Neural crest cell (in vitro differentiated cells): ENCODE measurements at regions not wholly inside any gene's neighbourhood (a gene's known extent, or its start where the extent isn't known, plus 50 kb on each side); places are given as distances from the start of the nearest gene placed in this dataset.
"Not testable (repeated sequence)": the region's sequence is repeated elsewhere in the genome, so short reads cannot be mapped to it uniquely, and the experiment has no call there.

Source experiments
- DNase-seq: peaks from one replicate; pipeline ENCODE4 v3.0.0; 2021; ENCODE audit warnings: low read depth, mixed read lengths, low spot score
- H3K27ac Mint-ChIP-seq: one replicate; pipeline ENCODE4 v1.8.0; 2021; ENCODE audit warnings: mild to moderate bottlenecking, mixed read lengths; ENCODE audit not compliant: unreplicated experiment
- H3K27me3 Mint-ChIP-seq: 2 replicates; pipeline ENCODE4 v1.8.0; 2021; ENCODE audit warnings: low read depth, mild to moderate bottlenecking, mixed read lengths
- H3K36me3 Mint-ChIP-seq: 2 replicates; pipeline ENCODE4 v1.8.0; 2021; ENCODE audit warnings: low read depth, mild to moderate bottlenecking, mixed read lengths
- H3K4me1 Mint-ChIP-seq: 2 replicates; pipeline ENCODE4 v1.8.0; 2021; ENCODE audit warnings: mixed read lengths
- H3K4me3 Mint-ChIP-seq: one replicate; pipeline ENCODE4 v1.8.0; 2021; ENCODE audit warnings: mild to moderate bottlenecking, mixed read lengths
- H3K9me3 Mint-ChIP-seq: 2 replicates; pipeline ENCODE4 v1.8.0; 2021; ENCODE audit warnings: mixed read lengths
- CTCF ChIP-seq: fragments of 200-600 bp; sonication (generic); conservative IDR thresholded peaks from 2 replicates; pipeline ENCODE4 v1.5.0; 2021; ENCODE audit warnings: antibody characterized with exemption, mild to moderate bottlenecking

GRCh38 chr14:106286697-106287290 is 760.4 kb downstream of the TMEM121 start:
- no peaks in the 10 kb centered on the region for H3K4me1 Mint-ChIP-seq
- TF ChIP-seq CTCF, result no peak
- H3K27ac Mint-ChIP-seq, result no peak overlapping the region
- peaks cover 16% of the 10 kb centered on the region for H3K9me3 Mint-ChIP-seq
- H3K4me3 Mint-ChIP-seq, result no peak overlapping the region
- no peaks in the 10 kb centered on the region for H3K27me3 Mint-ChIP-seq
- peaks cover 5% of the 10 kb centered on the region for H3K36me3 Mint-ChIP-seq
- DNase-seq, result no peak

- Mint-ChIP-seq H3K27ac (no peak overlapping the region), H3K36me3 (peaks cover 5% of the 10 kb centered on the region), H3K4me1 (no peaks in the 10 kb centered on the region), H3K9me3 (peaks cover 15% of the 10 kb centered on the region), H3K4me3 (no peak overlapping the region), H3K27me3 (no peaks in the 10 kb centered on the region)
- TF ChIP-seq CTCF, result no peak
- no peak for DNase-seq
These were observed 761.1 kb downstream of the TMEM121 start for GRCh38 chr14:106287506-106287905.

GRCh38 chr14:106291626-106292025 is 765.2 kb downstream of the TMEM121 start:
- no peak overlapping the region for H3K4me3 Mint-ChIP-seq
- peaks cover 12% of the 10 kb centered on the region for H3K9me3 Mint-ChIP-seq
- TF ChIP-seq CTCF, result no peak
- H3K27ac Mint-ChIP-seq, result no peak overlapping the region
- no peaks in the 10 kb centered on the region for H3K36me3 Mint-ChIP-seq
- no peak for DNase-seq
- H3K27me3 Mint-ChIP-seq, result no peaks in the 10 kb centered on the region
- H3K4me1 Mint-ChIP-seq, result no peaks in the 10 kb centered on the region

GRCh38 chr14:106294324-106294723 is 767.9 kb downstream of the TMEM121 start:
- no peak overlapping the region for H3K27ac Mint-ChIP-seq
- H3K36me3 Mint-ChIP-seq, result peaks cover 2% of the 10 kb centered on the region
- H3K4me3 Mint-ChIP-seq, result no peak overlapping the region
- DNase-seq, result no peak
- TF ChIP-seq CTCF, result no peak
- H3K27me3 Mint-ChIP-seq, result no peaks in the 10 kb centered on the region
- no peaks in the 10 kb centered on the region for H3K4me1 Mint-ChIP-seq
- H3K9me3 Mint-ChIP-seq, result peaks cover 16% of the 10 kb centered on the region

GRCh38 chr14:106300951-106301510 is 774.6 kb downstream of the TMEM121 start:
- DNase-seq, H3K36me3 Mint-ChIP-seq, H3K27me3 Mint-ChIP-seq, H3K4me1 Mint-ChIP-seq, H3K4me3 Mint-ChIP-seq, H3K27ac Mint-ChIP-seq: not testable (repeated sequence)
- H3K9me3 Mint-ChIP-seq, result peaks cover 18% of the 10 kb centered on the region

- not testable (repeated sequence) for H3K36me3 Mint-ChIP-seq, H3K4me1 Mint-ChIP-seq, H3K4me3 Mint-ChIP-seq, H3K27ac Mint-ChIP-seq, H3K27me3 Mint-ChIP-seq, DNase-seq
- peaks cover 18% of the 10 kb centered on the region for H3K9me3 Mint-ChIP-seq
These were observed 775.2 kb downstream of the TMEM121 start for GRCh38 chr14:106301609-106302008.
